Mesothelial cell of epicardium (in vitro differentiated cells): ENCODE measurements at regions not wholly inside any gene's neighbourhood (a gene's known extent, or its start where the extent isn't known, plus 50 kb on each side); places are given as distances from the start of the nearest gene placed in this dataset.

ENCODE experiments used
- DNase-seq, 2 experiments: peaks; one replicate each; pipeline ENCODE4 v3.0.0; 2021; ENCODE audit warnings: low spot score in 2 of 2; ENCODE audit not compliant: unreplicated experiment in 2 of 2
- H3K27ac Mint-ChIP-seq: 2 replicates; pipeline ENCODE4 v1.8.0; 2021; ENCODE audit warnings: mixed read lengths
- H3K27me3 Mint-ChIP-seq: 2 replicates; pipeline ENCODE4 v1.8.0; 2021; ENCODE audit warnings: low read depth, mixed read lengths
- H3K36me3 Mint-ChIP-seq: 2 replicates; pipeline ENCODE4 v1.8.0; 2021; ENCODE audit warnings: mixed read lengths
- H3K4me1 Mint-ChIP-seq: 2 replicates; pipeline ENCODE4 v1.8.0; 2021; ENCODE audit warnings: mixed read lengths
- H3K4me3 Mint-ChIP-seq: 2 replicates; pipeline ENCODE4 v1.8.0; 2021; ENCODE audit warnings: mild to moderate bottlenecking, moderate library complexity, mixed read lengths
- H3K9me3 Mint-ChIP-seq: 2 replicates; pipeline ENCODE4 v1.8.0; 2021; ENCODE audit warnings: mixed read lengths
- CTCF ChIP-seq: fragments of 200-600 bp; sonication (generic); IDR thresholded peaks from one replicate; pipeline ENCODE4 v1.5.0; 2021; ENCODE audit warnings: antibody characterized with exemption; ENCODE audit not compliant: unreplicated experiment

DNA sequence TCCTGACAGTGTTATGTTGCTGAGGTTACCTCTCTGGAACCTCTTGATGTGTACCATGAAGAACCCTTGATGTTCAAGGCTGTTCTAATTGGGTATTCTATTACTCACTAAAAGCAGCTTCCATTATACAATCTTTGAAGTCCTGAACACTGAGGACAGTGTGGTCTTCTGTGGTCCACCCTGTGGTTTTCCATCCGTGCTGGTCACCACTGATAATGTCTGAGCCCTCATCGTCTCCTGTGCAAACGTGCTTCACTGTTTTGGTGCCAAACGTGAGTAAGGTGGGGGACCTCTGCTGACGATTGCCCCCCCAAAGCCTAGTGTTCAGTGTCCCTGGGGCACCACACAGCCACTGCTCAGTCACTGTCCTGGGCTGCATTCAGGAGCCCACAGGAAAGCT is 259.7 kb upstream of the ANKRD55 start:
- Mint-ChIP-seq H3K9me3 (peaks cover 4% of the 10 kb centered on the region), H3K27ac (peak overlapping the region; percentile 79), H3K36me3 (no peaks in the 10 kb centered on the region), H3K27me3 (no peaks in the 10 kb centered on the region), H3K4me1 (peaks cover 53% of the 10 kb centered on the region), H3K4me3 (no peak overlapping the region)
- DNase-seq = no peak
- no peak for TF ChIP-seq CTCF

DNA sequence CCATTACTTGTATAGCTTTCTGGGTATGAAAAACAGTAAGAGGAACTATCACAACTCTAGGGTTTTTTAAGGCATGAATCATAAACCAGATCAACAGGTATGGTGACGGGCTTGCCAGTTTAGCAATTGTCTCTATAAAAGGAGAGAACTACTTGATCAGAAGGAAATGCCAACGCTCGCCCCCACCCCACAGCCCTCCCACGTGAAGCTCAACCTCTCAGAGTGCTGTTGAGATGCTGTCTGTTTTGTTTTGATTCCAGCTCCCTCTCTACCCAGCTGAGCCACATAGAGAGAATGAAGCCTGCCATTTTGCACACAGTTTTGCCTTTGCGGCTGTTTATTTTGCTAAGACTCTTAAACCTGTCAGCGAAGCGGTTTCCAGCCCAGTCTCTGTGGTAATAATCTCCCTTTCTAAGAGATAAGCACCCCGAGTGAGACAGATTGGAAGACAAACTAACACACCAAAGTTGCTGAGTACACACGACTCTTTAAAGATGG is 257.9 kb upstream of the ANKRD55 start:
- Mint-ChIP-seq H3K4me3 (no peak overlapping the region), H3K9me3 (peaks cover 10% of the 10 kb centered on the region), H3K36me3 (no peaks in the 10 kb centered on the region), H3K27me3 (no peaks in the 10 kb centered on the region), H3K27ac (peak overlapping the region; percentile 79), H3K4me1 (peaks cover 43% of the 10 kb centered on the region)
- no peak for TF ChIP-seq CTCF
- DNase-seq = no peak

GRCh38 chr5:56489272-56489671 is 256.1 kb upstream of the ANKRD55 start:
- no peak for TF ChIP-seq CTCF
- Mint-ChIP-seq H3K36me3 (no peaks in the 10 kb centered on the region), H3K4me3 (no peak overlapping the region), H3K9me3 (peaks cover 10% of the 10 kb centered on the region), H3K27ac (no peak overlapping the region), H3K4me1 (peaks cover 34% of the 10 kb centered on the region), H3K27me3 (no peaks in the 10 kb centered on the region)
- no peak for DNase-seq

GRCh38 chr5:56487528-56488115 is 254.5 kb upstream of the ANKRD55 start:
- DNase-seq = no peak
- no peaks in the 10 kb centered on the region for H3K36me3 Mint-ChIP-seq
- no peak overlapping the region for H3K4me3 Mint-ChIP-seq
- peaks cover 15% of the 10 kb centered on the region for H3K9me3 Mint-ChIP-seq
- peaks cover 24% of the 10 kb centered on the region for H3K4me1 Mint-ChIP-seq
- no peak for TF ChIP-seq CTCF
- H3K27ac Mint-ChIP-seq = no peak overlapping the region
- H3K27me3 Mint-ChIP-seq = no peaks in the 10 kb centered on the region

DNA sequence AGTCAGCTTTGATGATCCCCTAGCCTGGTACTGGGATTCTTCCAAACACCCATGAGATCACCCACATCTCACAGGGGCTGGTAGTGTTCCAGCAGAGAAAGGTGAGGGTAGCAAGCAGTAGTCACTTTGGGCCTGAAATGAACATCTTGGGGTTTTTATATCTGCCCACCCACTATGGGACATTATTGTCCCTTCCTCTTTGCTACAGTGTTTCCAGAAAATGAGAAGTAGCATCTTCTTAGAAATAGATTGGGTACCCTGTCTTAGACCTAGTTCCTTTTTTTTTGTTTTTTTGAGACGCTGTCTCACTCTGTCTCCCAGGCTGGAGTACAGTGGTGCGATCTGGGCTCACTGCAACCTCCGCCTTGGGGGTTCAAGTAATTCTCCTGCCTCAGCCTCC is 249.2 kb upstream of the ANKRD55 start:
- Mint-ChIP-seq H3K27me3 (no peaks in the 10 kb centered on the region), H3K27ac (peak overlapping the region; percentile 96), H3K36me3 (no peaks in the 10 kb centered on the region), H3K9me3 (peaks cover 12% of the 10 kb centered on the region), H3K4me1 (peaks cover 37% of the 10 kb centered on the region), H3K4me3 (no peak overlapping the region)
- no peak for DNase-seq
- TF ChIP-seq CTCF = no peak
